K562 (cell line): ENCODE measurements at regions not wholly inside any gene's neighbourhood (a gene's known extent, or its start where the extent isn't known, plus 50 kb on each side); places are given as distances from the start of the nearest gene placed in this dataset.

ENCODE experiments used
- ATAC-seq: fragments of 200-7000 bp; cut with Tn5 transposase; 3 replicates; pipeline ENCODE4 v1.9.1; 2020; ENCODE audit warnings: moderate library complexity
- BruUV-seq: library from RNA; stranded (reverse); fragments of 400-500 nt; replicated peaks from 2 replicates; lab custom pipeline; 2021; lab: Mats Ljungman, UMichigan
- CTCF ChIA-PET: fragments of 300-600 bp; formaldehyde crosslinking; extraction: SDS; loops from one replicate; lab custom pipeline; 2021; ENCODE audit warnings: low intra/inter-chr PET ratio; lab: Yijun Ruan, JAX
- POLR2A ChIA-PET: fragments of 300-600, 350-650 bp; sonication (Branson Sonifier 250); formaldehyde crosslinking; extraction: SDS; loops from one replicate; lab custom pipeline; 2021; ENCODE audit warnings: antibody characterized with exemption, inconsistent platforms; lab: Yijun Ruan, JAX
- DNase-seq, 4 experiments: peaks; one replicate each; pipeline versions ENCODE4 v3.0.0 to v3.0.0-alpha.2; 2011 to 2018; ENCODE audit warnings: low spot score in 3 of 4, mixed read lengths in 3 of 4; ENCODE audit errors: extremely low read depth in 1 of 4
- FAIRE-seq: peaks from 2 replicates; lab custom pipeline; 2011; peaks lifted over from hg19 to GRCh38; lab: Jason Lieb, UNC
- H2AFZ ChIP-seq: 2 replicates; pipeline ENCODE4 v1.6.0; 2011; ENCODE audit warnings: low read depth, low read length, control low read depth, inconsistent platforms
- H3K27ac ChIP-seq: fragments of 200-600 bp; 3 replicates; pipeline ENCODE4 v1.8.0; 2011; ENCODE audit warnings: low read depth, mild to moderate bottlenecking, control low read depth, inconsistent platforms, low read length, moderate library complexity, mixed read lengths; ENCODE audit errors: extremely low read depth
- H3K27me3 ChIP-seq, 2 experiments: fragments of 300-600 bp in 1 of 2; 2 replicates in 1 of 2; 3 replicates in 1 of 2; pipeline versions ENCODE4 v1.6.0 to v1.8.0; 2011; ENCODE audit warnings: inconsistent platforms in 2 of 2, low read length in 2 of 2, mild to moderate bottlenecking in 1 of 2, mixed read lengths in 1 of 2, moderate library complexity in 1 of 2; ENCODE audit not compliant: control insufficient read depth in 2 of 2, insufficient read depth in 2 of 2
- H3K36me3 ChIP-seq: fragments of 300-600 bp; 3 replicates; pipeline ENCODE4 v1.8.0; 2011; ENCODE audit warnings: mild to moderate bottlenecking, low read length, inconsistent platforms; ENCODE audit not compliant: control insufficient read depth, insufficient read depth
- H3K4me1 ChIP-seq, 2 experiments: fragments of 200-600 bp in 1 of 2; replicated peaks in 1 of 2; 2 replicates in 1 of 2; 3 replicates in 1 of 2; pipeline versions ENCODE4 v1.5.1 to v1.8.0; 2011; ENCODE audit warnings: inconsistent platforms in 2 of 2, low read length in 2 of 2, mild to moderate bottlenecking in 1 of 2, mixed read lengths in 1 of 2, moderate library complexity in 1 of 2; ENCODE audit not compliant: control insufficient read depth in 2 of 2, insufficient read depth in 2 of 2
- H3K4me2 ChIP-seq: 2 replicates; pipeline ENCODE4 v1.6.1; 2011; ENCODE audit warnings: low read length, control low read depth, inconsistent platforms, mixed read lengths; ENCODE audit not compliant: insufficient read depth
- H3K4me3 ChIP-seq: fragments of 200-600 bp; sonication (generic), shearing (Covaris generic); 2 replicates; pipeline ENCODE4 v1.5.1; 2016; ENCODE audit warnings: control low read depth, inconsistent platforms
- H3K79me2 ChIP-seq: fragments of 200-600 bp; 3 replicates; pipeline ENCODE4 v1.8.0; 2011; ENCODE audit warnings: low read length, inconsistent platforms; ENCODE audit not compliant: control insufficient read depth, insufficient read depth
- H3K9ac ChIP-seq, 2 experiments: 2 replicates each; pipeline versions ENCODE4 v1.6.0 to v1.6.1; 2011; ENCODE audit warnings: low read depth in 2 of 2, low read length in 2 of 2, control low read depth in 1 of 2, inconsistent platforms in 1 of 2, mild to moderate bottlenecking in 1 of 2, mixed read lengths in 1 of 2; ENCODE audit not compliant: insufficient read depth in 1 of 2
- H3K9me1 ChIP-seq: one replicate; pipeline ENCODE4 v1.6.0; 2011; ENCODE audit warnings: inconsistent platforms, mild to moderate bottlenecking, low read length, moderate library complexity; ENCODE audit not compliant: control insufficient read depth, insufficient read depth
- H3K9me3 ChIP-seq: replicated peaks from 2 replicates; pipeline ENCODE4 v1.5.1; 2011; ENCODE audit warnings: low read depth, low read length, inconsistent platforms; ENCODE audit not compliant: control insufficient read depth, insufficient read depth
- H4K20me1 ChIP-seq: replicated peaks from 2 replicates; pipeline ENCODE4 v1.6.1; 2011; ENCODE audit warnings: low read length, inconsistent platforms, mixed read lengths; ENCODE audit not compliant: control insufficient read depth, insufficient read depth
- CLOCK ChIP-seq: fragments of 250-450 bp; sonication (Bioruptor Pico); IDR thresholded peaks from 2 replicates; pipeline ENCODE4 v1.4.0; 2020; ENCODE audit warnings: mild to moderate bottlenecking, moderate library complexity, borderline replicate concordance
- CREB3 ChIP-seq: fragments of 450-650 bp; conservative IDR thresholded peaks from 2 replicates; pipeline ENCODE4 v1.6.1; 2016; ENCODE audit warnings: missing genetic modification characterization, low read depth, mild to moderate bottlenecking, missing compliant biosample characterization, moderate library complexity
- CXXC5 ChIP-seq: fragments of 250-450 bp; sonication (Bioruptor Pico); IDR thresholded peaks from 2 replicates; pipeline ENCODE4 v1.8.0; 2022; ENCODE audit warnings: inconsistent platforms, mild to moderate bottlenecking, moderate library complexity
- ZFP36 ChIP-seq: fragments of 150-350 bp; IDR thresholded peaks from 2 replicates; pipeline ENCODE4 v1.6.1; 2018; ENCODE audit warnings: low read length, low read depth; ENCODE audit not compliant: partially characterized antibody
- ZNF175 ChIP-seq: fragments of 200-800 bp; sonication (Bioruptor generic); IDR thresholded peaks from 2 replicates; pipeline ENCODE4 v1.6.1; 2016; ENCODE audit warnings: low read depth, mild to moderate bottlenecking, missing genetic modification characterization, missing compliant biosample characterization
- ZNF311 ChIP-seq: fragments of 250-450 bp; sonication (Bioruptor Pico); IDR thresholded peaks from 2 replicates; pipeline ENCODE4 v1.4.0; 2020; ENCODE audit warnings: mild to moderate bottlenecking, moderate library complexity
- WGBS: fragments of 100-300 bp; shearing (Covaris generic); methylation state at CpG from one replicate; pipeline ENCODE4 v1.1.6; 2016; ENCODE audit warnings: low coverage, mixed read lengths; ENCODE audit not compliant: insufficient coverage; ENCODE audit errors: missing lambda C conversion rate; 5-methylcytosine and 5-hydroxymethylcytosine counted together
- in situ Hi-C: fragments of 300-500 bp; cut with MboI; formaldehyde crosslinking; loops from 4 replicates; pipeline ENCODE4 v1.15.0; 2018; ENCODE audit warnings: inconsistent platforms, mixed read lengths
- intact Hi-C: fragments of 100-400 bp; cut with micrococcal nuclease; formaldehyde crosslinking; loops from 2 replicates; pipeline ENCODE4 v1.14.2; 2022

- ChIA-PET POLR2A (no interaction called here), CTCF (no interaction called here)
- Histone ChIP-seq H3K9me3 (no peaks in the 10 kb centered on the region), H3K9ac (no peak overlapping the region), H3K36me3 (no peaks in the 10 kb centered on the region), H3K27ac (no peak overlapping the region), H3K79me2 (no peaks in the 10 kb centered on the region), H3K4me2 (no peak overlapping the region), H3K9me1 (no peaks in the 10 kb centered on the region), H2AFZ (no peak overlapping the region), H3K4me1 (no peaks in the 10 kb centered on the region), H3K4me3 (no peak overlapping the region), H3K27me3 (no peaks in the 10 kb centered on the region), H4K20me1 (no peaks in the 10 kb centered on the region)
- no peak for TF ChIP-seq ZNF311
- no peak for TF ChIP-seq CLOCK (CRISPR knock-in tag)
- no peak for TF ChIP-seq CREB3 (tag)
- TF ChIP-seq ZNF175: no peak
- TF ChIP-seq ZFP36: peak; percentile 61
- TF ChIP-seq CXXC5 (CRISPR knock-in tag): no peak
- no peak for ATAC-seq
- in situ Hi-C loops: no loop called here
- no peak for FAIRE-seq
- BruUV-seq: no TSS peak
- WGBS: 0% methylated on average over 3 of the region's 3 CpGs
- DNase-seq: no peak
- intact Hi-C loops: no loop called here
Observed at GRCh38 chr4:96448315-96448872, 608.5 kb downstream of the PDHA2 start.
